ENCODE measurements at regions not wholly inside any gene's neighbourhood (a gene's known extent, or its start where the extent isn't known, plus 50 kb on each side); places are given as distances from the start of the nearest gene placed in this dataset.

- Histone ChIP-seq H3K27ac (ENCODE audit: low read depth, low read length) (no peak overlapping the region), H3K9ac (replicated peaks in 1 of 4; ENCODE audit: extremely low read depth in 1 of 4, low read depth in 3 of 4, low read length in 3 of 4) (no peak overlapping the region; a peak in 2 of 7 replicates), H4K8ac (ENCODE audit: extremely low read depth, insufficient read depth, low read length) (no peak overlapping the region), H3K23ac (ENCODE audit: insufficient read length) (no peak overlapping the region), H3K36me3 (ENCODE audit: control insufficient read depth in 2 of 4, insufficient read depth in 4 of 4, low read length in 3 of 4) (no peaks in the 10 kb centered on the region), H2BK15ac (ENCODE audit: low read length) (no peak overlapping the region), H2BK5ac (ENCODE audit: low read depth, low read length) (no peak overlapping the region), H3K4me1 (replicated peaks in 1 of 4; ENCODE audit: control insufficient read depth in 3 of 4, insufficient read depth in 4 of 4, low read length in 3 of 4) (no peaks in the 10 kb centered on the region), H3K79me1 (ENCODE audit: low read depth, low read length) (no peaks in the 10 kb centered on the region), H3K23me2 (ENCODE audit: low read depth, low read length) (no peaks in the 10 kb centered on the region), H2BK120ac (replicated peaks; ENCODE audit: low read depth, low read length) (no peak overlapping the region), H3K27me3 (replicated peaks in 1 of 4; ENCODE audit: control insufficient read depth in 3 of 4, extremely low read depth in 1 of 4, insufficient read depth in 3 of 4, low read length in 3 of 4) (no peaks in the 10 kb centered on the region), H2BK20ac (ENCODE audit: low read length) (no peak overlapping the region), H4K91ac (replicated peaks; ENCODE audit: insufficient read length, low read length) (no peak overlapping the region), H2AFZ (ENCODE audit: low read length) (peak overlapping the region; percentile 82; the same call in 1 of the 2 replicates), H3K56ac (replicated peaks; ENCODE audit: insufficient read length, low read depth, low read length) (no peak overlapping the region), H3K4ac (replicated peaks; ENCODE audit: insufficient read length, low read depth, low read length) (no peak overlapping the region), H3K79me2 (ENCODE audit: control insufficient read depth in 1 of 2, insufficient read depth in 2 of 2, low read length in 2 of 2) (no peaks in the 10 kb centered on the region), H2BK12ac (ENCODE audit: low read depth, low read length) (no peak overlapping the region; the same call in 1 of the 2 replicates), H3K9me3 (ENCODE audit: insufficient read depth in 2 of 2, low read depth in 1 of 2, low read length in 1 of 2) (no peaks in the 10 kb centered on the region), H3K4me2 (ENCODE audit: insufficient read depth in 1 of 2, low read depth in 2 of 2, low read length in 2 of 2) (no peak overlapping the region), H4K20me1 (replicated peaks in 1 of 2; ENCODE audit: control insufficient read depth in 1 of 2, insufficient read depth in 2 of 2, low read length in 2 of 2) (no peaks in the 10 kb centered on the region), H2AK5ac (ENCODE audit: low read depth, low read length) (no peak overlapping the region), H3K18ac (ENCODE audit: extremely low read depth, low read length) (no peak overlapping the region), H3K14ac (ENCODE audit: insufficient read length) (no peak overlapping the region), H3K4me3 (ENCODE audit: extremely low read depth in 1 of 4, insufficient read depth in 2 of 4, low read depth in 3 of 4, low read length in 4 of 4) (no peak overlapping the region), H4K5ac (ENCODE audit: insufficient read length, low read depth, low read length) (no peak overlapping the region)
- TF ChIP-seq TBP (IDR thresholded peaks at IDR 0.05; ENCODE audit: low read depth, low read length) (no peak), TAF1 (IDR thresholded peaks at IDR 0.05; ENCODE audit: low read depth, low read length) (no peak), RAD21 (IDR thresholded peaks at IDR 0.05 in 1 of 2, conservative IDR thresholded peaks at IDR 0.05 in 1 of 2; ENCODE audit: low read depth in 2 of 2, low read length in 2 of 2) (0 out of 4 replicates have a peak, but pooled peaks of 1 of the 2 experiments have one; percentile 6), CTCF (IDR thresholded peaks at IDR 0.05; ENCODE audit: control extremely low read depth in 1 of 3, insufficient read depth in 1 of 3, low read depth in 1 of 3, low read length in 3 of 3) (peak in 1 of 3 experiments; percentile 0; a peak in 1 of 4 replicates), RNF2 (IDR thresholded peaks at IDR 0.05; ENCODE audit: borderline replicate concordance, low read depth, low read length, missing control alignments, poor library complexity, severe bottlenecking) (no peak)
- CTCF ChIA-PET (ENCODE audit: partially characterized antibody) = interaction anchor here (1.1 to 1.5 kb wide), 2 partner anchors 13 to 156 kb away, joined by 3 read pairs; no protein-coding TSS in a partner anchor
- 91% methylated on average over 1 of the region's 1 CpG; no CpG with 5 or more reads in 1 of the 2 experiments for WGBS, 2 experiments (ENCODE audit: extremely low coverage in 1 of 2, insufficient coverage in 1 of 2, insufficient read length in 1 of 2, insufficient replicate concordance in 2 of 2, low coverage in 1 of 2, low lambda C conversion rate in 2 of 2, missing lambda C conversion rate in 1 of 2)
- POLR2A ChIA-PET (ENCODE audit: partially characterized antibody) = no interaction called here
- FAIRE-seq (no peak), DNase-seq (ENCODE audit: low read depth in 1 of 2, low spot score in 2 of 2) (no peak)
These were observed 90.6 kb upstream of the UBE2E2 start for GRCh38 chr3:23112491-23112890.

Data from H1 (cell line).